ENCODE measurements at regions not wholly inside any gene's neighbourhood (a gene's known extent, or its start where the extent isn't known, plus 50 kb on each side); places are given as distances from the start of the nearest gene placed in this dataset.

- TF ChIP-seq CTCF (conservative IDR thresholded peaks at IDR 0.05) (peak; percentile 58), EZH2 (IDR thresholded peaks at IDR 0.05; ENCODE audit: low read depth) (no peak)
- no peaks in the 10 kb centered on the region for H3K36me3 ChIP-seq (ENCODE audit: low read depth)
- no TSS peak for BruUV-seq (replicated peaks)
- H3F3A ChIP-seq (ENCODE audit: insufficient read depth, low read depth): no peaks in the 10 kb centered on the region
- no peak overlapping the region for H3K4me3 ChIP-seq
- no peaks in the 10 kb centered on the region for H3K4me1 ChIP-seq (replicated peaks; ENCODE audit: insufficient read depth)
- H3K9me3 ChIP-seq (ENCODE audit: insufficient read depth, low read depth): no peaks in the 10 kb centered on the region
- no peaks in the 10 kb centered on the region for H3K9me2 ChIP-seq (ENCODE audit: insufficient read depth)
- no peaks in the 10 kb centered on the region for H3K79me2 ChIP-seq (ENCODE audit: low read depth)
- no peak overlapping the region for H3K4me2 ChIP-seq
- CTCF ChIA-PET: no interaction called here
- H3K27me3 ChIP-seq (ENCODE audit: insufficient read depth, low read depth): no peaks in the 10 kb centered on the region
- POLR2A ChIA-PET (ENCODE audit: unreplicated experiment): no interaction called here
- no peaks in the 10 kb centered on the region for H4K20me1 ChIP-seq (ENCODE audit: insufficient read depth)
- peak in 1 of 2 experiments; percentile 3 for DNase-seq
- H2AFZ ChIP-seq: no peak overlapping the region
- no peak overlapping the region for H3K27ac ChIP-seq
- intact Hi-C loops (cut with micrococcal nuclease; ENCODE audit: unreplicated experiment): no loop called here
These were observed 458.6 kb upstream of the GOT2 start for GRCh38 chr16:59192551-59193199.

DNA sequence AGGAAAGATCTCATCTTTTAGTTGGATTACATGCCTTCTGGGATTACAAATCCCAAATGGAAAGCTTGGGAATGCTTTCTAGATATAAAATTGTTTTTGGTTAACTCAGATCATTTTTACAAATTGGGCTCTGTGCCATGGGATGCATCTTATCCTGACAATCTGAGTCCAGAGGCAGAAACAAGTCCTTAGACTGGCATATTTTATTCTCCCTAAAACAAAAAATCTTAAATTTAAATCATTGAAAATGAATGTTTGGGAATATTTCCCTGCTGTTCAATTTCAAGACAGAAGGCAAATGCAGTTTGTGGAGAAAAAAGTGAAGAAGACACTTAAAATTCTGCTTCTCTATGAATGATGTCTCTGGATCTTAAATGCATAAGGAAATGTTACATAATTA lies 456.6 kb upstream of the GOT2 start:
- Histone ChIP-seq H3K4me2 (no peak overlapping the region), H3K79me2 (ENCODE audit: low read depth) (no peaks in the 10 kb centered on the region), H3K36me3 (ENCODE audit: low read depth) (no peaks in the 10 kb centered on the region), H3K9me3 (ENCODE audit: insufficient read depth, low read depth) (no peaks in the 10 kb centered on the region), H3K4me1 (replicated peaks; ENCODE audit: insufficient read depth) (no peaks in the 10 kb centered on the region), H3F3A (ENCODE audit: insufficient read depth, low read depth) (no peaks in the 10 kb centered on the region), H4K20me1 (ENCODE audit: insufficient read depth) (no peaks in the 10 kb centered on the region), H3K4me3 (no peak overlapping the region), H3K9me2 (ENCODE audit: insufficient read depth) (no peaks in the 10 kb centered on the region; the same call in 1 of the 2 replicates), H2AFZ (no peak overlapping the region), H3K27me3 (ENCODE audit: insufficient read depth, low read depth) (no peaks in the 10 kb centered on the region), H3K27ac (no peak overlapping the region)
- CTCF ChIA-PET: no interaction called here
- DNase-seq: no peak
- intact Hi-C loops (cut with micrococcal nuclease; ENCODE audit: unreplicated experiment): no loop called here
- POLR2A ChIA-PET (ENCODE audit: unreplicated experiment): no interaction called here
- BruUV-seq (replicated peaks): no TSS peak
- TF ChIP-seq EZH2 (IDR thresholded peaks at IDR 0.05; ENCODE audit: low read depth) (no peak), CTCF (conservative IDR thresholded peaks at IDR 0.05) (no peak)

- CTCF ChIA-PET: no interaction called here
- Histone ChIP-seq H4K20me1 (ENCODE audit: insufficient read depth) (no peaks in the 10 kb centered on the region), H3K4me3 (no peak overlapping the region), H3K4me2 (no peak overlapping the region), H3F3A (ENCODE audit: insufficient read depth, low read depth) (no peaks in the 10 kb centered on the region), H3K79me2 (ENCODE audit: low read depth) (no peaks in the 10 kb centered on the region), H3K27me3 (ENCODE audit: insufficient read depth, low read depth) (no peaks in the 10 kb centered on the region), H2AFZ (no peak overlapping the region), H3K9me2 (ENCODE audit: insufficient read depth) (no peaks in the 10 kb centered on the region; the same call in 1 of the 2 replicates), H3K9me3 (ENCODE audit: insufficient read depth, low read depth) (no peaks in the 10 kb centered on the region), H3K4me1 (replicated peaks; ENCODE audit: insufficient read depth) (no peaks in the 10 kb centered on the region), H3K27ac (no peak overlapping the region), H3K36me3 (ENCODE audit: low read depth) (no peaks in the 10 kb centered on the region)
- no TSS peak for BruUV-seq (replicated peaks)
- intact Hi-C loops (cut with micrococcal nuclease; ENCODE audit: unreplicated experiment): no loop called here
- no peak for DNase-seq
- POLR2A ChIA-PET (ENCODE audit: unreplicated experiment): no interaction called here
- no peak for TF ChIP-seq CTCF (conservative IDR thresholded peaks at IDR 0.05)
- no peak for TF ChIP-seq EZH2 (IDR thresholded peaks at IDR 0.05; ENCODE audit: low read depth)
These were observed 453.9 kb upstream of the GOT2 start for GRCh38 chr16:59188029-59188428.

Data from PC-9 (cell line).